ENCODE measurements at regions not wholly inside any gene's neighbourhood (a gene's known extent, or its start where the extent isn't known, plus 50 kb on each side); places are given as distances from the start of the nearest gene placed in this dataset.

GRCh38 chr4:11633430-11633829, 204.7 kb upstream of the HS3ST1 start:
- TF ChIP-seq EZH2phosphoT487 (IDR thresholded peaks at IDR 0.05; ENCODE audit: unreplicated experiment) (no peak), REST (IDR thresholded peaks at IDR 0.05; ENCODE audit: unreplicated experiment) (no peak), CTCF (conservative IDR thresholded peaks at IDR 0.05; ENCODE audit: low read depth in 2 of 2) (no peak), EZH2 (IDR thresholded peaks at IDR 0.05; ENCODE audit: low read depth, unreplicated experiment) (no peak), CREB1 (CRISPR knock-in tag; IDR thresholded peaks at IDR 0.05; ENCODE audit: low read depth) (no peak), POLR2AphosphoS5 (IDR thresholded peaks at IDR 0.05; ENCODE audit: low read depth) (no peak), ZNF114 (CRISPR knock-in tag; IDR thresholded peaks at IDR 0.05) (no peak), ZNF331 (CRISPR knock-in tag; IDR thresholded peaks at IDR 0.05; ENCODE audit: low read depth) (no peak), JUNB (IDR thresholded peaks at IDR 0.05; ENCODE audit: unreplicated experiment) (no peak), STAT1 (IDR thresholded peaks at IDR 0.05; ENCODE audit: unreplicated experiment) (no peak)
